Thyroid gland (tissue), 4 donors: ENCODE measurements at regions not wholly inside any gene's neighbourhood (a gene's known extent, or its start where the extent isn't known, plus 50 kb on each side); places are given as distances from the start of the nearest gene placed in this dataset.

Experiments used
- POLR2A ChIP-seq, 2 donors: fragments of 450-650 bp; IDR thresholded peaks; one replicate each; pipeline ENCODE4 v1.6.1; 2017; ENCODE audit warnings: antibody characterized with exemption in 2 of 2, mild to moderate bottlenecking in 2 of 2, moderate library complexity in 1 of 2
- TF ChIP-seq, protein P1 (sequence below), 6 experiments: fragments of 200-600 bp in 3 of 6; fragments of 450-650 bp in 3 of 6; sonication (generic) in 3 of 6; IDR thresholded peaks; one replicate each; pipeline ENCODE4 v1.5.1; 2016 to 2019; ENCODE audit warnings: antibody characterized with exemption in 6 of 6, mild to moderate bottlenecking in 2 of 6, inconsistent platforms in 1 of 6, moderate library complexity in 1 of 6

- TF ChIP-seq, protein P1, sequence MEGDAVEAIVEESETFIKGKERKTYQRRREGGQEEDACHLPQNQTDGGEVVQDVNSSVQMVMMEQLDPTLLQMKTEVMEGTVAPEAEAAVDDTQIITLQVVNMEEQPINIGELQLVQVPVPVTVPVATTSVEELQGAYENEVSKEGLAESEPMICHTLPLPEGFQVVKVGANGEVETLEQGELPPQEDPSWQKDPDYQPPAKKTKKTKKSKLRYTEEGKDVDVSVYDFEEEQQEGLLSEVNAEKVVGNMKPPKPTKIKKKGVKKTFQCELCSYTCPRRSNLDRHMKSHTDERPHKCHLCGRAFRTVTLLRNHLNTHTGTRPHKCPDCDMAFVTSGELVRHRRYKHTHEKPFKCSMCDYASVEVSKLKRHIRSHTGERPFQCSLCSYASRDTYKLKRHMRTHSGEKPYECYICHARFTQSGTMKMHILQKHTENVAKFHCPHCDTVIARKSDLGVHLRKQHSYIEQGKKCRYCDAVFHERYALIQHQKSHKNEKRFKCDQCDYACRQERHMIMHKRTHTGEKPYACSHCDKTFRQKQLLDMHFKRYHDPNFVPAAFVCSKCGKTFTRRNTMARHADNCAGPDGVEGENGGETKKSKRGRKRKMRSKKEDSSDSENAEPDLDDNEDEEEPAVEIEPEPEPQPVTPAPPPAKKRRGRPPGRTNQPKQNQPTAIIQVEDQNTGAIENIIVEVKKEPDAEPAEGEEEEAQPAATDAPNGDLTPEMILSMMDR (IDR thresholded peaks at IDR 0.05) = no peak
- TF ChIP-seq POLR2A (IDR thresholded peaks at IDR 0.05) = no peak
Measured at GRCh38 chr4:156085100-156085499, 131.4 kb upstream of the CTSO start.
